ENCODE measurements at regions not wholly inside any gene's neighbourhood (a gene's known extent, or its start where the extent isn't known, plus 50 kb on each side); places are given as distances from the start of the nearest gene placed in this dataset.

- H3K36me3 Mint-ChIP-seq (ENCODE audit: low read depth) = no peaks in the 10 kb centered on the region
- H3K4me1 Mint-ChIP-seq = no peaks in the 10 kb centered on the region
- POLR2A ChIA-PET = no interaction called here
- H3K9me3 Mint-ChIP-seq = no peaks in the 10 kb centered on the region
- H3K4me3 Mint-ChIP-seq = no peak overlapping the region
- H3K27ac Mint-ChIP-seq = no peak overlapping the region
- CTCF ChIA-PET = no interaction called here
- no peak for DNase-seq
- peaks cover 43% of the 10 kb centered on the region for H3K27me3 Mint-ChIP-seq
Measured at GRCh38 chr1:29474274-29475244, 238.2 kb downstream of the PTPRU start.

GRCh38 chr1:29473161-29473855 is 237.0 kb downstream of the PTPRU start:
- H3K9me3 Mint-ChIP-seq = no peaks in the 10 kb centered on the region
- H3K36me3 Mint-ChIP-seq (ENCODE audit: low read depth) = no peaks in the 10 kb centered on the region
- ChIA-PET POLR2A (no interaction called here), CTCF (interaction anchor here (1.7 kb wide), 1 partner anchor 18 kb away, joined by 4 read pairs; no protein-coding TSS in a partner anchor)
- H3K27ac Mint-ChIP-seq = no peak overlapping the region
- DNase-seq = no peak
- peaks cover 33% of the 10 kb centered on the region for H3K27me3 Mint-ChIP-seq
- H3K4me1 Mint-ChIP-seq = no peaks in the 10 kb centered on the region
- no peak overlapping the region for H3K4me3 Mint-ChIP-seq

GRCh38 chr1:29471487-29472313 is 235.4 kb downstream of the PTPRU start:
- peaks cover 19% of the 10 kb centered on the region for H3K27me3 Mint-ChIP-seq
- POLR2A ChIA-PET = no interaction called here
- H3K27ac Mint-ChIP-seq = no peak overlapping the region
- no peak for DNase-seq
- no peaks in the 10 kb centered on the region for H3K36me3 Mint-ChIP-seq (ENCODE audit: low read depth)
- H3K4me1 Mint-ChIP-seq = no peaks in the 10 kb centered on the region
- CTCF ChIA-PET = no interaction called here
- H3K4me3 Mint-ChIP-seq = no peak overlapping the region
- no peaks in the 10 kb centered on the region for H3K9me3 Mint-ChIP-seq

GRCh38 chr1:29470788-29471119 is 234.4 kb downstream of the PTPRU start:
- Mint-ChIP-seq H3K4me3 (no peak overlapping the region), H3K4me1 (no peaks in the 10 kb centered on the region), H3K27me3 (peaks cover 12% of the 10 kb centered on the region), H3K9me3 (no peaks in the 10 kb centered on the region), H3K27ac (no peak overlapping the region), H3K36me3 (ENCODE audit: low read depth) (no peaks in the 10 kb centered on the region)
- POLR2A ChIA-PET = no interaction called here
- DNase-seq = no peak
- CTCF ChIA-PET = no interaction called here

GRCh38 chr1:29470087-29470787 is 233.9 kb downstream of the PTPRU start:
- Mint-ChIP-seq H3K36me3 (ENCODE audit: low read depth) (no peaks in the 10 kb centered on the region), H3K27ac (no peak overlapping the region), H3K4me3 (no peak overlapping the region), H3K4me1 (no peaks in the 10 kb centered on the region), H3K9me3 (no peaks in the 10 kb centered on the region), H3K27me3 (peaks cover 11% of the 10 kb centered on the region)
- CTCF ChIA-PET = no interaction called here
- POLR2A ChIA-PET = no interaction called here
- DNase-seq = no peak

- ChIA-PET POLR2A (no interaction called here), CTCF (no interaction called here)
- no peaks in the 10 kb centered on the region for H3K9me3 Mint-ChIP-seq
- peaks cover 7% of the 10 kb centered on the region for H3K27me3 Mint-ChIP-seq
- H3K4me3 Mint-ChIP-seq = no peak overlapping the region
- no peaks in the 10 kb centered on the region for H3K36me3 Mint-ChIP-seq (ENCODE audit: low read depth)
- no peak for DNase-seq
- no peak overlapping the region for H3K27ac Mint-ChIP-seq
- no peaks in the 10 kb centered on the region for H3K4me1 Mint-ChIP-seq
Measured at GRCh38 chr1:29469457-29469856, 233.1 kb downstream of the PTPRU start.

GRCh38 chr1:29467989-29468900 is 231.9 kb downstream of the PTPRU start:
- ChIA-PET CTCF (no interaction called here), POLR2A (no interaction called here)
- H3K4me1 Mint-ChIP-seq = no peaks in the 10 kb centered on the region
- H3K36me3 Mint-ChIP-seq (ENCODE audit: low read depth) = no peaks in the 10 kb centered on the region
- no peaks in the 10 kb centered on the region for H3K9me3 Mint-ChIP-seq
- H3K27ac Mint-ChIP-seq = no peak overlapping the region
- DNase-seq = no peak
- H3K4me3 Mint-ChIP-seq = no peak overlapping the region
- H3K27me3 Mint-ChIP-seq = peaks cover 8% of the 10 kb centered on the region

GRCh38 chr1:29466258-29466657 is 229.9 kb downstream of the PTPRU start:
- H3K9me3 Mint-ChIP-seq = no peaks in the 10 kb centered on the region
- H3K27me3 Mint-ChIP-seq = peaks cover 6% of the 10 kb centered on the region
- H3K36me3 Mint-ChIP-seq (ENCODE audit: low read depth) = no peaks in the 10 kb centered on the region
- H3K27ac Mint-ChIP-seq = no peak overlapping the region
- ChIA-PET POLR2A (no interaction called here), CTCF (no interaction called here)
- no peaks in the 10 kb centered on the region for H3K4me1 Mint-ChIP-seq
- DNase-seq = no peak
- H3K4me3 Mint-ChIP-seq = no peak overlapping the region

GRCh38 chr1:29465755-29466154 is 229.4 kb downstream of the PTPRU start:
- ChIA-PET POLR2A (no interaction called here), CTCF (no interaction called here)
- no peak overlapping the region for H3K4me3 Mint-ChIP-seq
- H3K9me3 Mint-ChIP-seq = no peaks in the 10 kb centered on the region
- H3K27ac Mint-ChIP-seq = no peak overlapping the region
- no peak for DNase-seq
- no peaks in the 10 kb centered on the region for H3K36me3 Mint-ChIP-seq (ENCODE audit: low read depth)
- H3K27me3 Mint-ChIP-seq = peaks cover 4% of the 10 kb centered on the region
- H3K4me1 Mint-ChIP-seq = no peaks in the 10 kb centered on the region

- no peaks in the 10 kb centered on the region for H3K36me3 Mint-ChIP-seq (ENCODE audit: low read depth)
- no peak for DNase-seq
- CTCF ChIA-PET = no interaction called here
- H3K4me3 Mint-ChIP-seq = no peak overlapping the region
- H3K27ac Mint-ChIP-seq = no peak overlapping the region
- H3K27me3 Mint-ChIP-seq = peaks cover 4% of the 10 kb centered on the region
- H3K4me1 Mint-ChIP-seq = no peaks in the 10 kb centered on the region
- no peaks in the 10 kb centered on the region for H3K9me3 Mint-ChIP-seq
- POLR2A ChIA-PET = no interaction called here
Measured at GRCh38 chr1:29462096-29462495, 225.8 kb downstream of the PTPRU start.

- CTCF ChIA-PET = no interaction called here
- H3K27me3 Mint-ChIP-seq = peaks cover 4% of the 10 kb centered on the region
- POLR2A ChIA-PET = no interaction called here
- no peak for DNase-seq
- no peaks in the 10 kb centered on the region for H3K36me3 Mint-ChIP-seq (ENCODE audit: low read depth)
- H3K4me3 Mint-ChIP-seq = no peak overlapping the region
- H3K9me3 Mint-ChIP-seq = no peaks in the 10 kb centered on the region
- H3K27ac Mint-ChIP-seq = no peak overlapping the region
- no peaks in the 10 kb centered on the region for H3K4me1 Mint-ChIP-seq
Measured at GRCh38 chr1:29461115-29461739, 224.9 kb downstream of the PTPRU start.

- ChIA-PET CTCF (no interaction called here), POLR2A (no interaction called here)
- Mint-ChIP-seq H3K9me3 (no peaks in the 10 kb centered on the region), H3K36me3 (ENCODE audit: low read depth) (no peaks in the 10 kb centered on the region), H3K4me1 (no peaks in the 10 kb centered on the region), H3K27ac (no peak overlapping the region), H3K27me3 (peaks cover 4% of the 10 kb centered on the region), H3K4me3 (no peak overlapping the region)
- DNase-seq = no peak
Measured at GRCh38 chr1:29460694-29461093, 224.4 kb downstream of the PTPRU start.
